Activated naive CD8-positive, alpha-beta T cell treated with anti-CD3 and anti-CD28 coated beads, Interleukin-2, amount 10 ng/mL, durations not matched to agents 7 days and 5 days (primary cell): ENCODE measurements at regions not wholly inside any gene's neighbourhood (a gene's known extent, or its start where the extent isn't known, plus 50 kb on each side); places are given as distances from the start of the nearest gene placed in this dataset.

ENCODE experiments used
- ATAC-seq: fragments of 150-1000 bp; cut with Tn5 transposase; one replicate; pipeline ENCODE4 v1.10.0; 2021; ENCODE audit warnings: low read depth, moderate library complexity
- POLR2A ChIA-PET: fragments of 350-600 bp; sonication (Branson Sonifier 250); formaldehyde crosslinking; loops from one replicate; lab custom pipeline; 2021; ENCODE audit warnings: antibody characterized with exemption; lab: Charles Lee
- DNase-seq: peaks from one replicate; pipeline ENCODE4 v3.0.0; 2021
- H3K27ac Mint-ChIP-seq: one replicate; pipeline ENCODE4 v1.8.0; 2022; ENCODE audit warnings: mild to moderate bottlenecking, mixed read lengths
- H3K27me3 Mint-ChIP-seq: one replicate; pipeline ENCODE4 v1.8.0; 2022; ENCODE audit warnings: mild to moderate bottlenecking, moderate library complexity, mixed read lengths
- H3K36me3 Mint-ChIP-seq: one replicate; pipeline ENCODE4 v1.8.0; 2021; ENCODE audit warnings: mild to moderate bottlenecking, mixed read lengths
- H3K4me1 Mint-ChIP-seq: one replicate; pipeline ENCODE4 v1.8.0; 2021; ENCODE audit warnings: mixed read lengths
- H3K4me3 Mint-ChIP-seq: one replicate; pipeline ENCODE4 v1.8.0; 2022; ENCODE audit warnings: mild to moderate bottlenecking, moderate library complexity, mixed read lengths
- H3K9me3 Mint-ChIP-seq: one replicate; pipeline ENCODE4 v1.8.0; 2021; ENCODE audit warnings: mixed read lengths

DNA sequence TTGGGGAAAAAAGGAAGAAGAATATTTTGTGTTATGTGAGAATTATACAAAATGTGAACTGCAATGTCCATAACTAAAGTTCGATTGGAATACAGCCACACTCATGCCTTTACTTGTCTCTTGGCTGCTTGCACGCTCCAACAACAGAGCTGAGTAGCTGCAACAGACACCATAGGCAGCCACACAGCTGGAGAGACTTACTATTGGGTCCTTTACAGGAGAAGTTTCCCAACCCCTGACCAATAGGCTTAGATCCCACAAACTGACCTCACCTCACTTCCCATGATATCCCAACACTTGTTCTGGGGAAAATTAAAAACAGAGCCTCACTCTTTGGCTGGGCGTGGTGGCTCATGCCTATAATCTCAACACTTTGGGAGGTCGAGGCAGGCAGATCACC is 213.8 kb downstream of the SH3BP4 start:
- Mint-ChIP-seq H3K4me3 (no peak overlapping the region), H3K27ac (no peak overlapping the region), H3K9me3 (peaks cover 5% of the 10 kb centered on the region), H3K27me3 (no peaks in the 10 kb centered on the region), H3K4me1 (no peaks in the 10 kb centered on the region), H3K36me3 (no peaks in the 10 kb centered on the region)
- POLR2A ChIA-PET = no interaction called here
- DNase-seq = no peak
- no peak for ATAC-seq

GRCh38 chr2:235168174-235168979 is 216.6 kb downstream of the SH3BP4 start:
- Mint-ChIP-seq H3K4me1 (no peaks in the 10 kb centered on the region), H3K4me3 (no peak overlapping the region), H3K9me3 (peaks cover 5% of the 10 kb centered on the region), H3K36me3 (no peaks in the 10 kb centered on the region), H3K27me3 (no peaks in the 10 kb centered on the region), H3K27ac (no peak overlapping the region)
- ATAC-seq (no peak), DNase-seq (no peak)
- POLR2A ChIA-PET = no interaction called here

- Mint-ChIP-seq H3K4me1 (no peaks in the 10 kb centered on the region), H3K9me3 (peaks cover 5% of the 10 kb centered on the region), H3K27ac (no peak overlapping the region), H3K4me3 (no peak overlapping the region), H3K27me3 (no peaks in the 10 kb centered on the region), H3K36me3 (no peaks in the 10 kb centered on the region)
- ATAC-seq = no peak
- POLR2A ChIA-PET = no interaction called here
- DNase-seq = no peak
Measured at GRCh38 chr2:235170016-235170415, 218.2 kb downstream of the SH3BP4 start.

DNA sequence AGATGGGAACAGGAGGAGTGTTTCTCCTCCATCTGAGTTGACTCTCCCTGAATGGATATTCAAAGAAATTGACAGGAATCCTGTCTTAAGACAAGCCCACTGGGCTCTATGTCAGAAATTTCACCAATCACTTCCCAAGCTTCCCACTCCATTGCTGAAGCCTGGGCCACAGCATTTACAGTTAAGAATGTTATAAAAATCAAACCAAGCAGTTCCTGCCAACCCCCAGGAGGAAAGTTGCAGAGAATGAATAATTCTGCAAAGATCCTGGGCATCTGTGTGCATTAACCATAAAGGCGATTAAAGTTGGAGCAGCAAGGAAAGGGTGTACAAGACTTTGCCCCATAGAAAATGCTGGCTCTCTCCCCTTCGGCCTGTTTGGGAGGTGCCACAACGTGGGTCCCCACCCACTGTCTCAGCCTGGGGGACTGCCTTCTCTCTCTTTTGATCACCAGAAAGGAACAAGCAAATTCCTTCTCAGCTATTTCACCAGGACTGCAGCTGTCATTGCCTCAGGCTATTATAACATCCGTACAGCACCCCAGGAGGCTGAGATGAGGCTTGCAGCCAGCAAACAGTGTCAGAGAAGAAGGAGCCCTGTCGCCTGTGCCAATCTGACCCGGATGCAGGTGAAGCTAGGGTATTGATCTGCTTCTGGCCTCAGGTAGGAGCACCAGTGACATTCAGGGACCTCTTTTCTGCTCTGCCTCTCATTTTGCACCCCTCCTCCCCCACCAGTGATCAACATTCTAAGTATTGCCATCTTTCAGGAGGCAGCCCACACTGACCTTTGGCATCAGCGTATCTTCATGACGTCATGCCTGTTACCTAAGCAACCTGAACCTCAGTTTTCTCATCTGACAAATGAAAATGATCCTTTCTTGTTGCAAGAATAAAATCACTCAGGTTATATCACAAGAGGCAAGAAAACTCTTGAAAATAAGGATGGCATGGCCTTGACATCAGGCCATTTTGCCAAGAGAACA is 219.0 kb downstream of the SH3BP4 start:
- H3K4me1 Mint-ChIP-seq = no peaks in the 10 kb centered on the region
- no peaks in the 10 kb centered on the region for H3K36me3 Mint-ChIP-seq
- POLR2A ChIA-PET = no interaction called here
- H3K27ac Mint-ChIP-seq = no peak overlapping the region
- no peak overlapping the region for H3K4me3 Mint-ChIP-seq
- H3K27me3 Mint-ChIP-seq = no peaks in the 10 kb centered on the region
- ATAC-seq (no peak), DNase-seq (no peak)
- H3K9me3 Mint-ChIP-seq = peaks cover 5% of the 10 kb centered on the region

DNA sequence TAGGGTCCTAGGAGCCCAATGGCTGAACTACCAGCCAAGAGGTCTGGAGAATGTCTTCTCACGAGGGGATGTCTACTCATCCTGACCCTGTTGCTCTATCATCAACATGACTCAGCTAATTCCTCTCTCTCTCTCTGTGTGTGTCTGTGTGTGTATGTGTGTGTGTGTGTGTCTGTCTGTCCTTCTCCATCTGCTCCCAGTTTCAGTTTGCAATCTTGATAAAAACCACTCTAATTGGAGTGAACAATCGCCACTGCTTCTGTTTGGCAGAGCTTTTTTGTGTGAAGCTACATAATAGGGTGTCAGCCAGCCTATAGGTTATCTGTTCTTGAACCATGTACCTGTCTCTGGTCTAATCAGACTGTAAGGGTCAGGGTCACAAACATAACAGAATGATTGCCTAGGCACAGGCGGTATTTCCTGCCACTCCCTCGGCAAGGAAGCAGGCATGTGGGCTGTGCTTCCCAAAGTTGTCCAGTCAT is 219.8 kb downstream of the SH3BP4 start:
- Mint-ChIP-seq H3K36me3 (no peaks in the 10 kb centered on the region), H3K9me3 (peaks cover 5% of the 10 kb centered on the region), H3K4me1 (no peaks in the 10 kb centered on the region), H3K27ac (no peak overlapping the region), H3K27me3 (no peaks in the 10 kb centered on the region), H3K4me3 (no peak overlapping the region)
- no peak for ATAC-seq
- no peak for DNase-seq
- POLR2A ChIA-PET = no interaction called here

GRCh38 chr2:235180642-235181041 is 228.8 kb downstream of the SH3BP4 start:
- DNase-seq (no peak), ATAC-seq (no peak)
- H3K36me3 Mint-ChIP-seq = no peaks in the 10 kb centered on the region
- no peaks in the 10 kb centered on the region for H3K9me3 Mint-ChIP-seq
- no peaks in the 10 kb centered on the region for H3K27me3 Mint-ChIP-seq
- POLR2A ChIA-PET = no interaction called here
- no peak overlapping the region for H3K4me3 Mint-ChIP-seq
- no peaks in the 10 kb centered on the region for H3K4me1 Mint-ChIP-seq
- H3K27ac Mint-ChIP-seq = no peak overlapping the region

GRCh38 chr2:235183786-235184185 is 232.0 kb downstream of the SH3BP4 start:
- Mint-ChIP-seq H3K27me3 (no peaks in the 10 kb centered on the region), H3K4me3 (no peak overlapping the region), H3K9me3 (no peaks in the 10 kb centered on the region), H3K27ac (no peak overlapping the region), H3K36me3 (no peaks in the 10 kb centered on the region), H3K4me1 (no peaks in the 10 kb centered on the region)
- DNase-seq (no peak), ATAC-seq (no peak)
- POLR2A ChIA-PET = no interaction called here

- Mint-ChIP-seq H3K4me1 (no peaks in the 10 kb centered on the region), H3K27me3 (no peaks in the 10 kb centered on the region), H3K36me3 (no peaks in the 10 kb centered on the region), H3K27ac (no peak overlapping the region), H3K4me3 (no peak overlapping the region), H3K9me3 (no peaks in the 10 kb centered on the region)
- POLR2A ChIA-PET = no interaction called here
- DNase-seq (no peak), ATAC-seq (no peak)
Measured at GRCh38 chr2:235187806-235188205, 236.0 kb downstream of the SH3BP4 start.

DNA sequence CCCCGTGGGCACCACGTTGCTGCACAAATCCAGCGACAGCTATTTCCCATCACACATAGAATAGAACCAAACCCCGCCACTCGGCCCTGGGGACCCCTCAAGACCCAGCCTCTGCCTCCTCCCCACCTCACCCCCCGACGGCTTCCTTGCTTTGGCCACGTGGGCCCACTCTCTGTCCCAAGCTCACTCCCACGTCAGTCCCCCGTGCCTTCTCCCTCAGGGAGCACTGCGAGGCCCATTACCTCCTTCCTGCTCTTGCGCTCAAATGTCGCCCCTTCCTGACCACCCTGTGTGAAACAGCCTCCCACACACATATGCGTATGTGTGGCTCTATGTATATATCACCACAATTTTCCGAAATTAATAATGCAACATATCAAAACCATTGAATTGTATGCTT is 239.7 kb downstream of the SH3BP4 start:
- ATAC-seq = no peak
- no peak for DNase-seq
- no peaks in the 10 kb centered on the region for H3K4me1 Mint-ChIP-seq
- H3K27me3 Mint-ChIP-seq = no peaks in the 10 kb centered on the region
- no peak overlapping the region for H3K4me3 Mint-ChIP-seq
- H3K9me3 Mint-ChIP-seq = peaks cover 2% of the 10 kb centered on the region
- H3K27ac Mint-ChIP-seq = no peak overlapping the region
- H3K36me3 Mint-ChIP-seq = no peaks in the 10 kb centered on the region
- POLR2A ChIA-PET = no interaction called here

- POLR2A ChIA-PET = no interaction called here
- peaks cover 2% of the 10 kb centered on the region for H3K9me3 Mint-ChIP-seq
- H3K36me3 Mint-ChIP-seq = no peaks in the 10 kb centered on the region
- no peak for ATAC-seq
- H3K4me3 Mint-ChIP-seq = no peak overlapping the region
- no peak overlapping the region for H3K27ac Mint-ChIP-seq
- H3K27me3 Mint-ChIP-seq = no peaks in the 10 kb centered on the region
- no peaks in the 10 kb centered on the region for H3K4me1 Mint-ChIP-seq
- DNase-seq = no peak
Measured at GRCh38 chr2:235191978-235192377, 240.2 kb downstream of the SH3BP4 start.

DNA sequence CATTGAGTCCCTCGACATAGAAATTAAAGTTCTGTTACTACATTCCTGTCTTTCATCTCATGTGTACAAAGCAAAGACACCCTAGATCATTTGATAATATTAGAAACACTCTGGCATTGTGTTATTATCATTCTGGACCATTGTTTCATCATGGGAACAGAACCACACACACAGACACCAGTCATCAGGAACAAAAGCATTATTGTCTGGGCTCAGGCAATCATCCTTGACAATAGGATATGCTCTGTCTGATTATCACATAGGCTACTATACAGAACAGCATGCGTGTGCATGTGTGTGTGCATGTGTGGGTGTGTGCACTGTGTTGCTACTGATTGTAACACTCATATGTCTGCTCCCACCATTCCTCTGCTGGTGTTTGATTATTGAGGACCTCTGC is 242.5 kb downstream of the SH3BP4 start:
- no peak overlapping the region for H3K27ac Mint-ChIP-seq
- POLR2A ChIA-PET = no interaction called here
- no peaks in the 10 kb centered on the region for H3K36me3 Mint-ChIP-seq
- H3K27me3 Mint-ChIP-seq = peaks cover 2% of the 10 kb centered on the region
- ATAC-seq = no peak
- H3K9me3 Mint-ChIP-seq = peaks cover 2% of the 10 kb centered on the region
- DNase-seq = no peak
- H3K4me3 Mint-ChIP-seq = no peak overlapping the region
- H3K4me1 Mint-ChIP-seq = no peaks in the 10 kb centered on the region

DNA sequence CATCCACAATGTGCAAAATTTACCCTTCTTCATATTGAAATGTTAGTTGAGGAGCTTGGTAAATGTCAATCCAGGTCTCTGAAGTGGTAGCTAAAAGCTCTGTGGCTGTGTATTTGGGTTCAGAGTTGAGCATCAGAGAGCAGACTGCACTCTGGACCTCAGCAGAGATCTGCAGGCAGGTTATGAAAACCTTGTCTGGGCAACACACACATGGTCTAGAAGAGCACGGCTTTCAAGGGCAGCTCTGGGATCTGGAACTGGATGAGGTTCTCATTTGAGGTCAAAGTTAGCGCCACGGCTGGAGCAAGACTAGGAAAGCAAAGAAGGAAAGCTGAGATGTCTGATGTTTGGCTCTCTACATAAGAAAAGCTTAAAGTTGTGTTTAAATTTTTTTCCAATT is 243.0 kb downstream of the SH3BP4 start:
- DNase-seq = no peak
- POLR2A ChIA-PET = no interaction called here
- Mint-ChIP-seq H3K4me3 (no peak overlapping the region), H3K9me3 (peaks cover 2% of the 10 kb centered on the region), H3K27ac (no peak overlapping the region), H3K4me1 (no peaks in the 10 kb centered on the region), H3K27me3 (peaks cover 2% of the 10 kb centered on the region), H3K36me3 (no peaks in the 10 kb centered on the region)
- no peak for ATAC-seq

DNA sequence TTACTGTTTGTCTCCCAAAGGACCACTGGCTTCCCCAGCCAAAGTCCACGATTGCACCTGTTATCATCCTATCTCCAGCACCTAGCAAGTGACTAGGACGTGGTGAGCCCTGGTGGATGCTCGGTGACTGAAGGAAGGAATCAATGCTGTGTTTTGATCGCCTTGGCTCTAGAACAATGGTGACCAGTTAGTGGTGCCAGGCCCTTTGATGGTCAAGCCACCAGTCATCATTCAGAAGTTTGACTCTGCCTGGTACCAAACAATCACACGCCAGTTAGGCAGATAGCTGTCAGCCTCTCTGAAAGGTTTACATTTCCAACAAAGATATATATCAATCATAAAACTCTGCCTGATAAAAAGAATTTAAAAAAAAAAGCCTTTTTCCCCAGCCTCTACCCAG is 244.1 kb downstream of the SH3BP4 start:
- POLR2A ChIA-PET = no interaction called here
- H3K4me3 Mint-ChIP-seq = no peak overlapping the region
- H3K4me1 Mint-ChIP-seq = no peaks in the 10 kb centered on the region
- H3K36me3 Mint-ChIP-seq = no peaks in the 10 kb centered on the region
- no peak for DNase-seq
- peaks cover 2% of the 10 kb centered on the region for H3K27me3 Mint-ChIP-seq
- H3K27ac Mint-ChIP-seq = no peak overlapping the region
- ATAC-seq = no peak
- H3K9me3 Mint-ChIP-seq = peaks cover 2% of the 10 kb centered on the region

GRCh38 chr2:235199128-235199527 is 247.3 kb downstream of the SH3BP4 start:
- Mint-ChIP-seq H3K27me3 (peaks cover 2% of the 10 kb centered on the region), H3K36me3 (no peaks in the 10 kb centered on the region), H3K9me3 (no peaks in the 10 kb centered on the region), H3K4me1 (no peaks in the 10 kb centered on the region), H3K27ac (no peak overlapping the region), H3K4me3 (no peak overlapping the region)
- POLR2A ChIA-PET = no interaction called here
- ATAC-seq (no peak), DNase-seq (no peak)
